K562 (cell line): ENCODE measurements at regions not wholly inside any gene's neighbourhood (a gene's known extent, or its start where the extent isn't known, plus 50 kb on each side); places are given as distances from the start of the nearest gene placed in this dataset.

Experiments used
- CEBPB ChIP-seq: fragments of 450-650 bp; IDR thresholded peaks from 2 replicates; pipeline ENCODE4 v1.6.1; 2016; ENCODE audit warnings: missing genetic modification characterization, missing compliant biosample characterization
- CTCF ChIP-seq, 3 experiments: IDR thresholded peaks in 2 of 3; conservative IDR thresholded peaks in 1 of 3; 2 replicates each; pipeline ENCODE4 v1.5.1; 2011 to 2012; ENCODE audit warnings: low read length in 3 of 3, mild to moderate bottlenecking in 3 of 3, control low read depth in 2 of 3, improper control_type of control experiment in 1 of 3, inconsistent platforms in 1 of 3, low read depth in 1 of 3, mixed read lengths in 1 of 3, moderate library complexity in 1 of 3; ENCODE audit not compliant: insufficient read depth in 2 of 3
- FOXA3 ChIP-seq, 2 experiments: fragments of 450-650 bp in 1 of 2; sonication (generic) in 1 of 2; formaldehyde crosslinking; IDR thresholded peaks in 1 of 2; conservative IDR thresholded peaks in 1 of 2; 2 replicates each; pipeline versions ENCODE4 v1.4.0 to v1.8.0; 2020 to 2022; ENCODE audit warnings: mild to moderate bottlenecking in 2 of 2, missing genetic modification reagents in 1 of 2
- NFYB ChIP-seq: IDR thresholded peaks from 2 replicates; pipeline ENCODE4 v1.6.1; 2011; ENCODE audit warnings: mild to moderate bottlenecking, moderate library complexity; ENCODE audit not compliant: insufficient read length; ENCODE audit errors: extremely low read depth
- POLR2AphosphoS5 ChIP-seq: IDR thresholded peaks from 2 replicates; pipeline ENCODE4 v1.6.1; 2011; ENCODE audit warnings: mild to moderate bottlenecking, low read depth, low read length, moderate library complexity; ENCODE audit not compliant: control insufficient read depth, insufficient read depth
- RUNX1 ChIP-seq: sonication (generic); IDR thresholded peaks from 2 replicates; pipeline ENCODE4 v1.6.1; 2016; ENCODE audit warnings: antibody characterized with exemption, low read depth
- YY1 ChIP-seq, 3 experiments: IDR thresholded peaks; 2 replicates each; pipeline ENCODE4 v1.6.1; 2011; ENCODE audit warnings: low read length in 2 of 3, mild to moderate bottlenecking in 2 of 3, moderate library complexity in 2 of 3, borderline replicate concordance in 1 of 3, control low read depth in 1 of 3, low read depth in 1 of 3; ENCODE audit not compliant: insufficient read depth in 3 of 3, insufficient replicate concordance in 2 of 3, control insufficient read depth in 1 of 3, insufficient read length in 1 of 3; ENCODE audit errors: extremely low read depth in 1 of 3
- ZNF232 ChIP-seq: sonication (generic); formaldehyde crosslinking; IDR thresholded peaks from 2 replicates; pipeline ENCODE4 v1.8.0; 2022; ENCODE audit warnings: mild to moderate bottlenecking, missing genetic modification reagents
- TF ChIP-seq, protein P1 (sequence below): fragments of 250-450 bp; sonication (Bioruptor Pico); IDR thresholded peaks from 2 replicates; pipeline ENCODE4 v1.8.0; 2021; ENCODE audit warnings: moderate library complexity, mild to moderate bottlenecking, inconsistent platforms

GRCh38 chr10:83680470-83680891 is 458.8 kb upstream of the GHITM start:
- TF ChIP-seq ZNF232 (CRISPR knock-in tag) (no peak), YY1 (IDR thresholded peaks at IDR 0.05; ENCODE audit: borderline replicate concordance in 1 of 3, control insufficient read depth in 1 of 3, extremely low read depth in 1 of 3, insufficient read depth in 3 of 3, insufficient read length in 1 of 3, insufficient replicate concordance in 2 of 3, low read depth in 1 of 3, low read length in 2 of 3) (no peak), POLR2AphosphoS5 (no peak), FOXA3 (CRISPR knock-in tag; conservative IDR thresholded peaks at IDR 0.05 in 1 of 2, IDR thresholded peaks at IDR 0.05 in 1 of 2) (no peak), RUNX1 (no peak), NFYB (no peak), CTCF (IDR thresholded peaks at IDR 0.05 in 2 of 3, conservative IDR thresholded peaks at IDR 0.05 in 1 of 3; ENCODE audit: insufficient read depth in 2 of 3, low read depth in 1 of 3, low read length in 3 of 3) (no peak), CEBPB (no peak)
- TF ChIP-seq, protein P1, sequence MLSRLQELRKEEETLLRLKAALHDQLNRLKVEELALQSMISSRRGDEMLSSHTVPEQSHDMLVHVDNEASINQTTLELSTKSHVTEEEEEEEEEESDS (CRISPR knock-in tag), result no peak
